Ectodermal cell (in vitro differentiated cells): ENCODE measurements at regions not wholly inside any gene's neighbourhood (a gene's known extent, or its start where the extent isn't known, plus 50 kb on each side); places are given as distances from the start of the nearest gene placed in this dataset.

Experiments used
- H3K27ac ChIP-seq: 2 replicates; pipeline ENCODE4 v1.7.0; 2013; ENCODE audit warnings: mild to moderate bottlenecking, low read depth, low read length; ENCODE audit not compliant: insufficient read depth, poor library complexity, severe bottlenecking
- H3K27me3 ChIP-seq: 2 replicates; pipeline ENCODE4 v1.7.0; 2013; ENCODE audit warnings: mild to moderate bottlenecking, low read length; ENCODE audit not compliant: insufficient read depth, control insufficient read depth, poor library complexity, severe bottlenecking
- H3K36me3 ChIP-seq: one replicate; pipeline ENCODE4 v1.7.0; 2013; ENCODE audit warnings: low read length; ENCODE audit not compliant: control insufficient read depth, insufficient read depth
- H3K4me1 ChIP-seq: one replicate; pipeline ENCODE4 v1.7.0; 2013; ENCODE audit warnings: low read length; ENCODE audit not compliant: control insufficient read depth, insufficient read depth
- H3K4me3 ChIP-seq: 2 replicates; pipeline ENCODE4 v1.7.0; 2013; ENCODE audit warnings: low read depth, low read length, control low read depth; ENCODE audit not compliant: insufficient read depth
- H3K9me3 ChIP-seq: 2 replicates; pipeline ENCODE4 v1.7.0; 2013; ENCODE audit warnings: mild to moderate bottlenecking, low read length, moderate library complexity; ENCODE audit not compliant: control insufficient read depth
- WGBS, 2 experiments: methylation state at CpG; one replicate each; pipeline ENCODE4 v1.1.7; 2013; ENCODE audit warnings: missing lambda C conversion rate in 2 of 2; 5-methylcytosine and 5-hydroxymethylcytosine counted together

- Histone ChIP-seq H3K9me3 (no peaks in the 10 kb centered on the region), H3K27me3 (no peaks in the 10 kb centered on the region), H3K36me3 (no peaks in the 10 kb centered on the region), H3K4me3 (no peak overlapping the region), H3K27ac (no peak overlapping the region), H3K4me1 (peaks cover 5% of the 10 kb centered on the region)
- 91 to 94% methylated on average over 4 of the region's 4 CpGs for WGBS, 2 experiments
Observed at GRCh38 chr3:64359735-64360134, 134.5 kb upstream of the PRICKLE2 start.

DNA sequence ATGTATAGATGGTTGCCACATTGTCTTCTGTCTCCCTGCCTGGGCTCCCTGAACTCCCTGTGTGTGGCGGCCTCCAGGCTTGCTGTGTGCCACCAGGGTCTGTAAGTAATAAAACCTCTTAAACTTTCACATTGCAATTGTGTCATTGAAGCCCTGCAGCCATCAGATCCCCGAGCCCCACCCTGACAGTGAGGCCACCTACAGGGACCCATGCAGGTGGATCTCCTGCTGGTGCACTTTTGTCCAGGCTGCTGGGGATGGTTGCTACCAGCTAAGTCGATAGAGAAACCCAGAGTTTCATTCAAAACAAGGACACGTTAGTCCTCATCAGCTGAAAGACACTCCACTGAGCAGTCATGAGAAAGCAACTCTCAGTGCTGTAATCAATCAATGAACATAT, 133.6 kb upstream of the PRICKLE2 start:
- Histone ChIP-seq H3K27ac (no peak overlapping the region), H3K4me3 (no peak overlapping the region), H3K9me3 (no peaks in the 10 kb centered on the region), H3K27me3 (no peaks in the 10 kb centered on the region), H3K36me3 (no peaks in the 10 kb centered on the region), H3K4me1 (peaks cover 5% of the 10 kb centered on the region)
- 47 to 52% methylated on average over 4 of the region's 4 CpGs for WGBS, 2 experiments

- Histone ChIP-seq H3K27me3 (no peaks in the 10 kb centered on the region), H3K36me3 (no peaks in the 10 kb centered on the region), H3K4me1 (peaks cover 5% of the 10 kb centered on the region), H3K4me3 (no peak overlapping the region), H3K9me3 (no peaks in the 10 kb centered on the region), H3K27ac (no peak overlapping the region)
- WGBS, 2 experiments, result 81 to 90% methylated on average over 4 of the region's 4 CpGs
Observed at GRCh38 chr3:64358176-64358575, 132.9 kb upstream of the PRICKLE2 start.

GRCh38 chr3:64357481-64357880, 132.2 kb upstream of the PRICKLE2 start:
- Histone ChIP-seq H3K9me3 (no peaks in the 10 kb centered on the region), H3K4me1 (peaks cover 6% of the 10 kb centered on the region), H3K27ac (no peak overlapping the region), H3K27me3 (no peaks in the 10 kb centered on the region), H3K4me3 (no peak overlapping the region), H3K36me3 (no peaks in the 10 kb centered on the region)

DNA sequence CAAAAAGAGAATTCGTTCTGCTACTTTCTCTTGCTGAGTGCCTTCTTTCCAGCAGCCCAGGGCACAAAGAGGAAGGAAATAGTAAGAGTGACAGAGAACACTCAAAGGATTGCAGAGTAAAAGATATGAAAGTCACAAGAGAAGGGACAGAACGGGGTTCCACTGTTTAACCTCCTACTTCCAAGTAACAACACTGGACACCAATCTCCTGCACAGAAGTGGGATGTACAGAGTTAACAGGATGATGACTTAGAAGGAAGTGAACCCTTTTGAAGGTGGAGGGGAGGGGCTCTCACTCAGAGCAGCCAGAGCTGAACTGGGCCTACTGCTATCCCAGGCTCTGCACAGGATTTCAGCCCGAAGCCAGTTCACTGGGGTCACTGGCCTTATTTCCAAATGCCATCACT, 130.1 kb upstream of the PRICKLE2 start:
- Histone ChIP-seq H3K36me3 (no peaks in the 10 kb centered on the region), H3K27me3 (no peaks in the 10 kb centered on the region), H3K4me1 (peaks cover 12% of the 10 kb centered on the region), H3K9me3 (no peaks in the 10 kb centered on the region), H3K4me3 (no peak overlapping the region), H3K27ac (no peak overlapping the region)
- WGBS, 2 experiments, result 66 to 73% methylated on average over 3 of the region's 3 CpGs

DNA sequence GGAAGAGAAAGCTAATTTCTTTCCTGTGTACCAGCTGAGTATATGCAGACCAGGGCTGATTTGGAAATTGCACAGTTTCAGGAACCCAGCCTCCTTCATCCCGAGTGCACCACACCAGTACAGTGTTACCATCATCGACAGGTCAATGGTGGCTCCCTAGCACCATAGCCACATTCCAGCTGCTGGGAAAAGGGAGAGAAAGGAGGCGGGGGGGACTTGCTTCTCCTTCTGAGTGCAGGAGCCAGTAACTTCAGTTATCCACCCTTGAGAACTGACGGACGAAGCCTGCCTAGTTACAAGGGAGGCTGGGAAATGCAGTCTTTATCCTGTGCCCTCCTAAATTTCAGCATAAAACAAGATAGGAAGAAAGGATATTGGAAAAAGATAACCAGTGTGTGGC, 129.7 kb upstream of the PRICKLE2 start:
- Histone ChIP-seq H3K9me3 (no peaks in the 10 kb centered on the region), H3K27ac (peak overlapping the region; percentile 52), H3K4me1 (peaks cover 12% of the 10 kb centered on the region), H3K27me3 (no peaks in the 10 kb centered on the region), H3K4me3 (no peak overlapping the region), H3K36me3 (no peaks in the 10 kb centered on the region)
- WGBS, 2 experiments, result 81 to 86% methylated on average over 5 of the region's 5 CpGs

GRCh38 chr3:64354221-64354620, 129.0 kb upstream of the PRICKLE2 start:
- 95 to 98% methylated on average over 5 of the region's 5 CpGs for WGBS, 2 experiments
- H3K4me3 ChIP-seq, result no peak overlapping the region
- no peaks in the 10 kb centered on the region for H3K36me3 ChIP-seq
- no peaks in the 10 kb centered on the region for H3K9me3 ChIP-seq
- H3K27ac ChIP-seq, result no peak overlapping the region
- peaks cover 12% of the 10 kb centered on the region for H3K4me1 ChIP-seq
- no peaks in the 10 kb centered on the region for H3K27me3 ChIP-seq

GRCh38 chr3:64353226-64353625, 128.0 kb upstream of the PRICKLE2 start:
- WGBS, 2 experiments, result 95% methylated on average over 6 of the region's 6 CpGs

GRCh38 chr3:64352639-64352992, 127.3 kb upstream of the PRICKLE2 start:
- H3K4me3 ChIP-seq, result no peak overlapping the region
- 100% methylated on average over 1 of the region's 1 CpG for WGBS, 2 experiments
- peaks cover 12% of the 10 kb centered on the region for H3K4me1 ChIP-seq
- no peaks in the 10 kb centered on the region for H3K27me3 ChIP-seq
- H3K36me3 ChIP-seq, result no peaks in the 10 kb centered on the region
- H3K27ac ChIP-seq, result no peak overlapping the region
- H3K9me3 ChIP-seq, result no peaks in the 10 kb centered on the region

More at GRCh38 chr3:64353226-64353625, 128.0 kb upstream of the PRICKLE2 start:
- Histone ChIP-seq H3K27me3 (no peaks in the 10 kb centered on the region), H3K4me3 (no peak overlapping the region), H3K4me1 (peaks cover 12% of the 10 kb centered on the region), H3K9me3 (no peaks in the 10 kb centered on the region), H3K36me3 (no peaks in the 10 kb centered on the region), H3K27ac (no peak overlapping the region)

GRCh38 chr3:64351713-64352638, 126.7 kb upstream of the PRICKLE2 start:
- H3K4me3 ChIP-seq, result no peak overlapping the region
- H3K27ac ChIP-seq, result no peak overlapping the region
- H3K27me3 ChIP-seq, result no peaks in the 10 kb centered on the region
- H3K4me1 ChIP-seq, result peaks cover 12% of the 10 kb centered on the region
- no peaks in the 10 kb centered on the region for H3K36me3 ChIP-seq
- no peaks in the 10 kb centered on the region for H3K9me3 ChIP-seq
- 90 to 93% methylated on average over 7 of the region's 7 CpGs for WGBS, 2 experiments
